NCI-H748 treated with DMSO at 0.1 percent for 48 hours (cell line): ENCODE measurements at regions not wholly inside any gene's neighbourhood (a gene's known extent, or its start where the extent isn't known, plus 50 kb on each side); places are given as distances from the start of the nearest gene placed in this dataset.

Source experiments
- DNase-seq: peaks from one replicate; lab custom pipeline; 2025; lab: John Stamatoyannopoulos, UW

DNA sequence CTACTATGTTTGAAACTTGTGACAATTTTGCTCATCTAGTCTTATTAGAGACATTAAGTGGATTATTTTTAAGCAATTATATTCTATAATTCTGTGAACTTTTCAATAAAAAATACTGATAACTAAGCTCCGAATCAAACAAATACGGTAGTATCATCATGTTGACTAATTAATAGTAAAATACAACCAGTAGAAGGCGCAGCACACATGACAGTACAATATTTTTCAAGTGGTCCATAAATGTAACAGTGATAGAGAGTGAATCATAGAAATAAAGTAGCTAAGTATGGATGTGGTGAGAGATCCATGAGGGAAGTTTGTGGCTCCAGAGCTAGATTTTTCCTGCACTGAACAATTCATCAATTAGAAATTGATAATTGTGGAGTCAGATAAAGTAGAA, 666.2 kb downstream of the KCTD8 start:
- DNase-seq: no peak

DNA sequence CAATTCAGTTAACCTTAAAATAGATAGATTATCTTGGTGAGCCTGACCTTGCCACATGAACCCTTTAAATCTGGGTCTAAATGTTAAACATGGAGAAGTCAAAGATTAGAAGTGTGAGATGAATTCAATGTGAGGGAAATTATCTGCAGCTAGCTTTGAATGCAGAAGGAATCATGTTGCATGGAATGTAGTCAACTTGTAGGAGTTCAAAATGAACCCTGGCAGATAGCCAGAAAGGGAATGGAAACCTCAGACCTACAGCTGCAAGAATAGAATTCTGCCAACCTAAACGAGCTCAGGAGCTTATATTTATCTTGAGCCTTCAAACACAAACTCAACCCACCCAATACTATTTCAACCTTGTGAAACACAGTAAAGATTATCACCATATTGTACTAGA, 632.5 kb downstream of the KCTD8 start:
- DNase-seq: no peak

DNA sequence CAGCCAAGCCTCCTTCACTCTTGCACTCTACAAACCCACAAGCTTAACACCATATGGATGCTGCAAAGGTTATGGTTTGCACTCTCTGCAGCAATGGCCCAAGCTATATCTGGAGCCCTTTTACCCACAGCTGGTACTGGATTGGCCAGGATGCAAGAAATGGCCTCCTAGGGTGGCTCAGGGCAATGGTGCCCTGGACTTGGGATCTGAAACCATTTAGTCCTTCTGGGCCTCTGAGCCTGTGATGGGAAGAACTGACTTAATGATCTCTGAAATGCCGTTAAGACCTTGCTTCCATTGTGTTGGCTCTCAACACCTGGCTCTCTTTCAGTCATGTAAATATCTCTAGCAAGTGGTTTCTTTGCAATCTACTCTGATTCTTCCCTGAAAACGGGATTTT, 626.0 kb downstream of the KCTD8 start:
- no peak for DNase-seq

DNA sequence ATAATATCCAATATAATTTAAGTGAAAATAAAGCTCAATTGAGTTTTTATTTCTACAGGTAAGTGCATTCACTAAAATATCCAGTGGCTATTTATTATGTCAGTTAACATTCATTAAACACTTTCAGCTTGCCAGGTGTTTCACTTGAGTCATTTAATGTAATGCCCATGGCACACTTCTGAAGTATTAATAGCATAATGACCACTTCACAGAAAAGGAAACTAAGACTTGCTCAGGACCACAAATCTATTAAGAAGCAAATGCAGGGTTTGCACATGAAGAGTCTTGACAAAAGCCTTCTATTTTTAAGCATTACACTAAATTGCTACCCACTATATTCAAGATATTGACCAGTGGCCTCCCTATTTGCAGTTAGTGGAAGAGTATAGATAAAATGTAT, 612.7 kb downstream of the KCTD8 start:
- no peak for DNase-seq

DNA sequence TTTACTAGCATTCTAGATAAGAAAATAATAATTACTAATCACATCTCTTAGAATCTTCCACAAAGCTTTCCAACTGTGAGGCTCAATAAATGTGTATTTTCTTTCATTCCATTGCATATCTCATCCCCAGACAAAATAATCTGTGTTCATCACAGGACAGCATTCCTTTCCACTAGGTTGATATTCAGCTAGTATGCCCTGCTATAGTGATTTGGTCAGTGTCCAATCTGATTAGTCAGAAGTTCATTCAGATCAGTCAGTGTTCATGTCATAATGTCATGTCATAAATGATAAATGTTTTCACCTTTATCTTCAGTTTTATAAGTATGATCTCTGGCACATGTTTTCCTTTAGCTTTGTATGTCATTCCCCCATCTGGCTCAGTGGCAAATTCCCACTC, 611.4 kb downstream of the KCTD8 start:
- no peak for DNase-seq

DNA sequence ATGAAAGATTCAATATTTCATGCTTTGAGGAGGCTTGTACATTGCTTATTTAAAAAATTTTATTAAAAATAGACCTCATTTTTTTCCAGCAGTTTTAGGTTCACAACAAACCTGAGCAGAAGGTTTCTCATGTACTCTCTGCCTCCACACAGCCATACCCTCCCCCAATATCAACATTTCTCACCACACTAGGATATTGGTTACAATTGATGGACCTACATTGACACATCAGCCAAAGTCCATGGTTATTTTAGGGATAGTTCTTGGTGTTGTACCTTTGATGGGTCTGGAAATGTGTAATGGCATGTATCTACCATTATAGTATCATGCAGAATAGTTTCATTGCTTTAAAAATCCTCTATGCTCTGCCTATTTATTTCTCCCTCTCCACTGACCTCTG, 611.0 kb downstream of the KCTD8 start:
- no peak for DNase-seq

DNA sequence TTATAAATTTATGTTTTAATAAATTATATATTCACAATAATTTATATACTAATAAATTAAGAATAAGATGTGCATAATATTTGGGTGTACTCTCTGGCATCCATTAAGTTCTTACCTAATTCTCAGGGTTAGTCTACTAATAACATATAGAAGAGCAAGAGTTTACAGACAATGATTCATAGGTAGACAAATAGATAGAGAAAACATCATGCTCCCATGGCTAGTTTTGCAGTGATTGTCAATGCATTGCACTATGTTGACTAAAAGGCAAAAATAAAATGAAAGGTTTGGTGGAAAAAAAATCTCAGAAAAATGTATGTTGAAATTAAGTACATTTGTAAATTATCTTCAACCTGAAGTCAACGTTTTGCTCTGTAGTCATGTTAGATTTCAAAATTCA, 606.0 kb downstream of the KCTD8 start:
- no peak for DNase-seq

DNA sequence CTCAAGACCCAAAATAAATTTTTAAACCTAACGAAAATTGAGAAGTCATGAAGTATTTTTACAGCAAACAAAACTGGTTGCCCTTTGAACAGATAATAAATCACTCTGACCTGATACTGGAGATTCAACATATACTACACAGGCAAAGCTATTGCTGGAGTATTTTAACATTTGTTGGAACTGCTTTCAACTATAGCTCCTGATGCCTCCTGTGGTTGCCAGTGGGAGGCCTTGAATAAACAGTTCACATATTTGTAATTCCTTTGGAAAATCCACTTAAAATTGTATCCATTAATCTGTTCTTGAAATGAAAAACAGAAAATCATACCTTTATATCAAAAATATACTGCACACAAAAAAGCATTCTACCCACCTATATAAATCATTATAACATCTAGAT, 605.1 kb downstream of the KCTD8 start:
- no peak for DNase-seq

DNA sequence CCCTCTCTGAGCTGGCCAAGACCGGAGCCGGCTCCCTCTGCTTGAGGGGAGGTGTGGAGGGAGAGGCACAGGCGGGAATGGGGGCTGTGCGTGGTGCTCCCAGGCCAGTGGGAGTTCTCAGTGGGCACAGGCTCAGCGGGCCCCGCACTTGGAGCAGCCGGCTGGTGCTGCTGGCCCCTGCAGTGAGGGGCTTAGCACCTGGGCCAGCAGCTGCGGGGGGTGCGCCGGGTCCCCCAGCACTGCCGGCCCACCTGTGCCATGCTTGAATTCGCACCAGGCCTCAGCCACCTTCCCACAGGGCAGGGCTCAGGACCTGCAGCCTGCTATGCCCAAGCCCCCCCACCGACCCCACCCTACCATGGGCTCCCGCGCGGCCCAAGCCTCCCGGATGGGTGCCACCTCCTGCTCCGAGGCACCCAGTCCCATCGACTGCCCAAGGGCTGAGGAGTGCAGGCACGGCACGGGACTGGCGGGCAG, 602.5 kb downstream of the KCTD8 start:
- no peak for DNase-seq

DNA sequence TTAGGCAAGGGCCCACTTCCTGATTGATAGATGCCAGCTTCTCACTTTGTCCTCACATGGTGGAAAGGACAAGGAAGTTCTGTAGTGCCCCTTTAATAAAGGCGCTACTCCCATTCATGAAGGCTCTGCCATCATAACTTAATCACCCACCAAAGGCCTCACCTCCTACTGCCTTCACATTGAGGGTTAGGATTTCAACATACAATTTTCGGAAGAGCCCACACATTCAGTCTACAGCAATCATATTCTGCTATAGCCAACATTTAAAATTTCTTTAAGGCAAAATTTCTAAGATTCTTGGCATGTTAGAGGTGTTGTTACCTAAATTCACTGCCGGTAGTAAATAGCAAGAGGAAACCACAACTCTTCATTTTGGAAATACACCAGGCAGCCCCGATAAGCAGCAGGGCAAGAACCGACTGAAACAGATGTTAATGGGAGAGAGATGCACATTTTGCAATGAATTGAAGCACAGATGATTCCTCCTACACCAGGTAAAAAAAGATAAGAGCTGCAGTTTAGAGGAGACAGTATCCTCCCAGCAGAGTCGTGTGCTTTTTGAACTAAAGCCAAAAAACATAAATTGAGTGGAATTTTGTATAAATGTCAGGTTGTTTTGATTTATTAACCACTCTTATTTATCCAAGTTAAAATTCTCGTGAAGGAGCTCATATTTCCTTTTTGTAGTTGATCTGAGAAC, 594.9 kb downstream of the KCTD8 start:
- DNase-seq: no peak

DNA sequence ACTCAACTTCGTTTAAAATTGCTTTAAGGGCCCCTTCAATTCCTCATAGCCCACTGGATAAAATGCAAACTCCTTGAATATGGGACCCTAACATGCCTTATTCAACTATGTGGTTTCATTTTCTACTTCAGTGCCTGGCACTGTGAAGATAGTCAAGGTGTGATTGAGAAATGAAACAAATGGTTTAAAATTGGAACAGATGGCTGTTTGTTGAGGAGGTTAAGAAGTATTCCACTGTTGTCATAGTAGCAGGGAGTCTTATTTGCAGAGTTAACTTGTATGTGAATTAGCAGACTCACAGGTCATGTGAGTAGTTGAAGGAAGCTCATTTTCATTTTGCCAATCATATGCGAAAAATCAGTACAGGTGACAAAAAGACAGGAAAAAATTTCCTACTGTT, 593.3 kb downstream of the KCTD8 start:
- DNase-seq: no peak

DNA sequence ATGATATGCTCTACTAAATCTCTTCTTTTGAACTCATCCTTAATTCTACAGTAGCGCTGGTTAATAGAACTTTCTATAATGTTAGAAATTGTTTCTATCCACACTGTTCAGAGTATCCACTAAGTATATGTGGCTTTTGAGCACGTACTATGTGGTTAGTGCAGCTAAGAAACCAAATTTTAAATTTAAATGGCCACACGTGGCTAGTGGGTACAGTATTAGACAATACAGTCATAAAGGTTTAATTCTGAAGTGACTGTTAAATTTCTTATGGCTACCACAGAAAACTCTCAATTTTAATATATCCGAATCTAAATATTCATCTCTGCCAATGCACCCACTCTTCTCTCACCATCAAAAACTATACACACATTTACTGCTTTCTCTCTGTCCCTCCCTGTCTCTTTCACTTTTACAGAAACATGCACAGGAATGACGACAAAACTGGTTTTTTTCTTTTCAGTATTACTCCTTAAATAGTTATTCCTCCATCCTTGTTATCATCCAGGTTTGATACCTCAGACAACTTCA, 583.9 kb downstream of the KCTD8 start:
- DNase-seq: no peak

DNA sequence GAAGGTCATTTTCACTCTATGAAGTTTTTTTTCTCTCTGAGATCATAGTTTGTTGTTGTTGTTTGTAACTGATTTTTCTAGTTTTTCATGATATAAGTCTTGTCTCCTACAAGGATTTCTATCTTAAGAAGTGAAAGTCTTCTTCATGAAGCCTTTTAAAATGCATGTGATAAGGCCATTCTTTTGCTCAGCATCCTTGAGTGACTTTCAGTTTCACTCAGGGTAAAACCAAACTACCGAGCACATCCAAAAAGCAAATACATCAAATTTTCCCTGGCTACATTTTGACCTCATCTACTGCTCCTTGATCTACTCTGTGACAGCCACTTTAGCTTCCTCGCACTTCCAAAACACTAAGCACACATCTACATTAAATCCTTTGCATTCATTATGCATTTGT, 580.7 kb downstream of the KCTD8 start:
- no peak for DNase-seq

DNA sequence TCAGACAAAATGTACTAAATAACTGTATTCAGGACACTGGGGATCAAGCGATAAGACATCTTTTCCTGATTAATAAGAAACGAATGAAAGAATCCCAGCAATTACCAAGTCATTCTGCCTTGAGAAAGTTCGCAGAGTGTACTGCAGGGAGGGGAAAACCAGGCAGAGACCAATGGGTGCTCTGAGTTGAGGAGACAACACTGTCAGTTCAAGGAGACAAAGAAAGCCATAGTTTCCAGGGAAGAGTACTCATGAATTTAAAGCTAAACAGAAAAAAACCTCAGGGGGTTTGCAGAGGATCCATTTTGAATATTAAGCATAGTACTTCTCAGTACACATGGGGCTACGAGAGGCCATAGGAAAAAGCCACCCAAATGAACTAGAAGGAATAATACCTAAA, 573.0 kb downstream of the KCTD8 start:
- no peak for DNase-seq

DNA sequence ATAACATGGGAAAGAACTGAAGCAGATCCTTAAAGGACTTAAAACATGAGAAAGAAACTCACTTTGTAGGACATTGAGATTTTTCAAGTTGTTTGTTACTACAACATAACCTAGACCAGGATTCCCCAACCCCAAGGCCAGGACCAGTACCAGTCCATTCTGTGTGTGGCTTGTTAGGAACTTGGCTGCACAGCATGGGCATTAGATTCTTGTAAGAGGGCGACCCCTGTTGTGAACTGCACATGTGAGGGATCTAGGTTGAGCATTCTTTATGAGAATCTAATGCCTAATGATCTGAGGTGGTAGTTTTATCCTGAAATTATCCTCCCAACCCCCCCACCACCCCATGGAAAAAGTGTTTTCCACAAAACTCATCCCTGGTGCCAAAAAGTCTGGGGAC, 566.1 kb downstream of the KCTD8 start:
- DNase-seq: no peak

DNA sequence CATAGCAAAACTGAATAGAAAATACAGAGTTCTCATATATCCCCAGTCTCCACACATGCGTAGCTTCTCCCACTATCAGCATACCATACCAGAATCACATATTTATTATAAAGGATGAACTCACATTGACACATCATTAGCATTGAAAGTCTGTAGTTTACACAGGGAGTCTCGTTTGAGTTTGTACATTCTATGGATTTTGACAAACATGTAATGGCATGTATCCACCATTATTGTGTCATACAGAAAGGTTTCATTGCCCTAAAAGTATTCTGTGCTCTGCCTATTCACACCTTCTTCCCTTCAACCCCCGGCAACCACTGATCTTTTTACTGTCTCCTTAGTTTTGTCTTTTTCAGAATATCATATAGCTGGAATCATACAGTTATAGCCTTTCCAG, 562.4 kb downstream of the KCTD8 start:
- DNase-seq: no peak

DNA sequence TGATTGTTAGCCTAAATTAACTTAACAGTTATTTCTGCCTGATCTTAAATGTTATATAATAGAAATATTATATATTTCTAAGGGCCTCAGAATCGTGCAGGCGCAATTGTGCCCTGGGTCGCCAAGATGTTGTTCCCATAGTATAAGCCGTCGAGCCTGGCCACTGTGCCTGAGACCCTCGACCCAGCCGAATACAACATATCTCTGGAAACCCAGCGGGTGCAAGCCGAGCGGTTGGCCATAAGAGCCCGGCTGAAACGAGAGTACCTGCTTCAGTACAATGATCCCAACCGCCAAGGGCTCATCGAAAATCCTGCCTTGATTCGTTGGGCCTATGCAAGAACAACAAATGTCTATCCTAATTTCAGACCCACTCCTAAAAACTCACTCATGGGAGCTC, 549.8 kb downstream of the KCTD8 start:
- DNase-seq: no peak

DNA sequence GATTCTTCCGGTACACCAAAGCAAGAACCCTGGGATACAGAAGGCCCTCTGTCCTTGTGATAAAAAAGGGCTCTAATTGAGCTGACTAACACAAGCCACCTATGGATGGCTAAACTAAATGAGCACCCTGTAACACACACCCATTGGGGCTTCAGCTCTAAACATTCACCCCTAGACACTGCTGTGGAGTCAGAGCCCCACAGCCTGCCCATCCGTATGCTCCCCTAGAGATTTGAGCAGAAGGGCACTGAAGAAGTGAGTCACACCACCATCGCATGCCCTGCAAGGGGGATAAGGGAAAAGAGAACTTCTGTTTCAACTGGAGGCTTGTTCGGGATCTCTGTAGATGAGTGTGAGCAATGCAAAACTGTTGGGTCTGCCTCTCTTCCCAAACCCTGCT, 545.2 kb downstream of the KCTD8 start:
- DNase-seq: no peak

DNA sequence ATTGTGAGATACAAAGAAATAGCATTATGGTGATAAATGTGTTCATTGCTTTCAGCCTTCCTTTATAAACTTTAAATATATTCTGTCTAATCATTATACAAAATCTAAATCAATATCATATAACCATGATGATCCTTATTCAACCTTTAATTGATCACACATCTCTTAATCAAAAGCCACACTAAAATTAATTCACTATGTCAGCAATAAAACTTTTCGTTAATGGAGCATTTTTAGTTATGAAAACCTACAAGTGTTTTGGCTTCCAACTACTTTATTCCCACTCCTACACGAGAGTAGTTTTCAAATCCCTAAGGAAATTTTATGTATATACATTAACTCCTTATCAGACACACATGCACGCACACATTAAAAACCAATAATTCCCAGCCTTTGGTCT, 530.2 kb downstream of the KCTD8 start:
- no peak for DNase-seq

DNA sequence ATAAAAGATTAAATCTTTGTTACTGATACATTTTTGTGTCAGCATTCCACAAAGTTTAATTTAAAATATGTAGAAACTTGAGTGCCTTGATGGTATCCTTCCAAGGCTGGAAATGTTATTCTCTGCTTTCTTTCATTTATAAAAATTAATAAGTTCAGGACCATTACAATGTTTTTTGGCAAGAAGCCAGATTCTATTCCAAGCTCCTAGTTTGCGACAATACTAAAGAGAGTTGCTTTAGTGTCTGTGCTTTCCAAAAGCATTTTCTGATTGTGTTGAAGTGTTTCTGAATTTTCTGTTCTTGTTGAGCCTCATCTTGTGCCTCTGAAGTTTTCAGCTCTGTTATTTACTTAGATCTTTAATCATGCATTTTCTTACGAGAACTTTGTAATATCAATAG, 516.2 kb downstream of the KCTD8 start:
- no peak for DNase-seq

DNA sequence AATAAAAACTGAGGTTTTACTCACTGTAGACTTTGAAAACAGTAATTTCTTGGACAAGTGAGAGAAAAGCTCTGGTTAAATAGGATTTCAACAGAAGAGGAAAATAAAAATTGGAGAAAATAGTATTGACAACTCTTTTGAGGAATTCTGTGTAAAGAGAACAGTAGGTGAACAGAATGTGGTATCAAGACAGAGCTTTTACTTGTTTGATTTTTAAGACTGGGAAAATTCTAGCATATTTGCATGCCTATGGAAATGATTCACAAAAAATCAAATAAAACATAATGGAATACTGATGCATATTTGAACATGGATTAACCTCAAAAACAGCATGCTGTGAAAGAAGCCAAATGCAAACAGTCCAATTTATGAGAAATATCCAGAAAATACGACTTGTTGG, 504.6 kb downstream of the KCTD8 start:
- DNase-seq: no peak

DNA sequence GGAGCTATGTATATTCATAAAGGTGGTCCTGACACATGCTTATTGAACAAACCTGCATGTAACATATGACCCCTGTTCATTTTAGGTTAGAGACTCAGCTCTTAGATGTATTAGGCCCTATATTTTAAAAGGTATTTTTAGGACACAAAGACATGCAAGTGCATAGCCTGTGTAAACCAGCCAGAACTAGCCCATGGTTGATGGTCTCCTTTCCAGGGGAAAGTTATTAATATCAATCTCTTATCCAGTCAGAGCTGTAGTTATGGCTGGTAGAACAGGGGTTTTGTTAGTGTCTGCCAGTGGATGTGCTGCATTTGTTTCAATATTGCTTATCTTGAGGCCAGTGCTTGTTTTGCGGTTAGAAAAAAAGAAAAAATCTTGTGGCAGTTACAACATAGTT, 488.6 kb downstream of the KCTD8 start:
- DNase-seq: no peak

DNA sequence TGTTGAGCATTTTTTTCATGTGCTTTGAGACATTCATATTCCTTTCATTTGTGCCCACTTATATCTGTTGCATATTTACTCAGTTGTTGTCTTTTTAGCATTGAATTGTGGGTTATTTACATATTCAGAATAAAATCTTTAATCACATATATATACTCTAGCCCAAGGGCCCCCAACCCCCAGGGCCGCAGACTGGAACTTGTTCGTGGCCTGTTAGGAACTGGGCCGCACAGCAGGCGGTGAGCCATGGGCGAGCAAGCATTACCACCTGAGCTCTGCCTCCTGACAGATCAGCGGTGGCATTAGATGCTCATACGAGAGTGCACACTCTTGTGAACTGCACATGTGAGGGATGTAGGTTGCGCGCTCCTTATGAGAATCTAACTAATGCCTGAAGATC, 480.6 kb downstream of the KCTD8 start:
- no peak for DNase-seq

DNA sequence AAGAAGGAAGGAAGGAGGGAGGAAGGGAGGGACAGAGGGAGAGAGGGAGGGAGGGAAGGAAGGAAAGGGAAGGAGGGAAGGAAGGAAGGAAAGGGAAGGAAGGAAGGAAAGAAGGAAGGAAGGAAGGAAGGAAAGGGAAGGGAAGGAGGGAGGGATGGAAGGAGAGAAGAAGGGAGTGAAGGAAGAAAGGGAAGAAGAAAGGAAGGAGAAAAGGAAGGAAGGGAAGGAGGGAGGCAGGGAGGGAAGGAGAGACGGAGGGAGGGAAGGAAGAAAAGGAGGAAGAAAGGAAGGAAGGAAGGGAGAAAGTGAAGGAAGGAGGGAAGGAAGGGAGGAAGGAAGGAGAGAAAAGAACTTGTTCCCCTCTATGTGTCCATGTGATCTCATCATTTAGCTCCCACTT, 465.0 kb downstream of the KCTD8 start:
- no peak for DNase-seq
